HCT116 (cell line): ENCODE measurements at regions not wholly inside any gene's neighbourhood (a gene's known extent, or its start where the extent isn't known, plus 50 kb on each side); places are given as distances from the start of the nearest gene placed in this dataset.

Source experiments
- ATAC-seq: fragments of 200-7000 bp; cut with Tn5 transposase; 2 replicates; pipeline ENCODE4 v1.9.1; 2020; ENCODE audit warnings: mild to moderate bottlenecking, moderate library complexity
- BruUV-seq: library from RNA; stranded (reverse); fragments of 400-500 nt; replicated peaks from 2 replicates; lab custom pipeline; 2021; lab: Mats Ljungman, UMichigan
- CTCF ChIA-PET: fragments of 300-600 bp; sonication (Branson Sonifier 250); formaldehyde crosslinking; loops from one replicate; lab custom pipeline; 2021; ENCODE audit warnings: antibody characterized with exemption; lab: Charles Lee
- POLR2A ChIA-PET: fragments of 300-600, 350-600 bp; sonication (Branson Sonifier 250); formaldehyde crosslinking; loops from one replicate; lab custom pipeline; 2021; ENCODE audit warnings: antibody characterized with exemption; lab: Charles Lee
- RAD21 ChIA-PET, 2 experiments: fragments of 300-600 bp; sonication (Branson Sonifier 250); formaldehyde crosslinking; loops; one replicate each; lab custom pipeline; 2023; ENCODE audit warnings: low total read pairs in 2 of 2; ENCODE audit not compliant: uncharacterized antibody in 2 of 2, unreplicated experiment in 2 of 2, low non-redundant PET in 1 of 2; lab: Charles Lee
- DNase-seq: peaks from one replicate; pipeline ENCODE4 v3.0.0-alpha.2; 2010; ENCODE audit warnings: low read depth, low spot score
- H2AFZ ChIP-seq: fragments of 200-600 bp; shearing (Covaris generic), sonication (generic); 2 replicates; pipeline ENCODE4 v1.6.1; 2017; ENCODE audit warnings: low read depth, mixed run types, mixed read lengths, antibody characterized with exemption, low read length; ENCODE audit not compliant: poor library complexity, severe bottlenecking
- H3K27ac ChIP-seq: 2 replicates; pipeline ENCODE4 v1.5.1; 2012; ENCODE audit warnings: low read depth, low read length
- H3K27me3 ChIP-seq: fragments of 200-600 bp; sonication (generic); 2 replicates; pipeline ENCODE4 v1.6.1; 2016; ENCODE audit warnings: mixed run types, low read length, mixed read lengths; ENCODE audit not compliant: insufficient read depth
- H3K36me3 ChIP-seq, 2 experiments: fragments of 200-500 bp in 1 of 2; fragments of 200-600 bp in 1 of 2; sonication (Bioruptor generic) in 1 of 2; sonication (generic) in 1 of 2; 2 replicates each; pipeline versions ENCODE4 v1.5.1 to v1.6.1; 2014 to 2016; ENCODE audit warnings: low read length in 2 of 2, inconsistent platforms in 1 of 2, mixed read lengths in 1 of 2, mixed run types in 1 of 2; ENCODE audit not compliant: insufficient read depth in 2 of 2, control insufficient read depth in 1 of 2
- H3K4me1 ChIP-seq, 2 experiments: fragments of 200-600 bp in 1 of 2; sonication (generic) in 1 of 2; 2 replicates each; pipeline versions ENCODE4 v1.5.1 to v1.6.1; 2012 to 2017; ENCODE audit warnings: low read length in 2 of 2, inconsistent platforms in 1 of 2, mild to moderate bottlenecking in 1 of 2, mixed read lengths in 1 of 2, mixed run types in 1 of 2, moderate library complexity in 1 of 2; ENCODE audit not compliant: insufficient read depth in 2 of 2, control insufficient read depth in 1 of 2
- H3K4me2 ChIP-seq: fragments of 200-600 bp; sonication (generic); 2 replicates; pipeline ENCODE4 v1.6.1; 2017; ENCODE audit warnings: mixed run types, low read length, mixed read lengths
- H3K4me3 ChIP-seq, 2 experiments: fragments of 200-600 bp in 1 of 2; sonication (generic) in 1 of 2; replicated peaks in 1 of 2; 2 replicates each; pipeline ENCODE4 v1.5.1; 2011 to 2016; ENCODE audit warnings: low read length in 2 of 2, control low read depth in 1 of 2, low read depth in 1 of 2, mild to moderate bottlenecking in 1 of 2, mixed read lengths in 1 of 2, mixed run types in 1 of 2
- H3K79me2 ChIP-seq: fragments of 200-600 bp; sonication (generic); 2 replicates; pipeline ENCODE4 v1.6.1; 2017; ENCODE audit warnings: mild to moderate bottlenecking, mixed run types, low read length, moderate library complexity, mixed read lengths; ENCODE audit not compliant: insufficient read depth
- H3K9ac ChIP-seq: fragments of 200-600 bp; sonication (generic); 2 replicates; pipeline ENCODE4 v1.6.1; 2016; ENCODE audit warnings: low read length, mixed read lengths
- H3K9me2 ChIP-seq: fragments of 200-600 bp; sonication (generic), shearing (Covaris generic); 2 replicates; pipeline ENCODE4 v1.6.1; 2017; ENCODE audit warnings: mixed run types, mild to moderate bottlenecking, moderate library complexity; ENCODE audit not compliant: insufficient read depth
- H3K9me3 ChIP-seq, 2 experiments: fragments of 200-500 bp in 1 of 2; fragments of 200-600 bp in 1 of 2; sonication (Bioruptor generic) in 1 of 2; sonication (generic) in 1 of 2; 2 replicates each; pipeline ENCODE4 v1.6.1; 2014 to 2017; ENCODE audit warnings: low read length in 2 of 2, mixed read lengths in 2 of 2, inconsistent platforms in 1 of 2, low read depth in 1 of 2, mild to moderate bottlenecking in 1 of 2, mixed run types in 1 of 2, moderate library complexity in 1 of 2; ENCODE audit not compliant: control insufficient read depth in 1 of 2, insufficient read depth in 1 of 2
- H4K20me1 ChIP-seq: fragments of 200-600 bp; sonication (generic), shearing (Covaris generic); 2 replicates; pipeline ENCODE4 v1.6.1; 2017; ENCODE audit warnings: mixed run types, mild to moderate bottlenecking, moderate library complexity; ENCODE audit not compliant: insufficient read depth
- CBX3 ChIP-seq: IDR thresholded peaks from 2 replicates; pipeline ENCODE4 v1.6.1; 2012; ENCODE audit warnings: low read depth
- CTCF ChIP-seq, 3 experiments: fragments of 200-600 bp in 1 of 3; sonication (generic) in 1 of 3; IDR thresholded peaks in 2 of 3; conservative IDR thresholded peaks in 1 of 3; 2 replicates each; pipeline ENCODE4 v1.5.1; 2012 to 2017; ENCODE audit warnings: low read depth in 2 of 3, low read length in 2 of 3, antibody characterized with exemption in 1 of 3, borderline replicate concordance in 1 of 3, control low read depth in 1 of 3, mild to moderate bottlenecking in 1 of 3, mixed read lengths in 1 of 3, mixed run types in 1 of 3, moderate library complexity in 1 of 3; ENCODE audit not compliant: insufficient read depth in 1 of 3
- EGR1 ChIP-seq: IDR thresholded peaks from 2 replicates; pipeline ENCODE4 v1.6.1; 2012; ENCODE audit warnings: low read depth
- ELF1 ChIP-seq: IDR thresholded peaks from 2 replicates; pipeline ENCODE4 v1.6.1; 2012; ENCODE audit warnings: low read depth, borderline replicate concordance
- JUND ChIP-seq: IDR thresholded peaks from 2 replicates; pipeline ENCODE4 v1.6.1; 2012
- MAX ChIP-seq: IDR thresholded peaks from 2 replicates; pipeline ENCODE4 v1.6.1; 2012
- POLR2A ChIP-seq: IDR thresholded peaks from 2 replicates; pipeline ENCODE4 v1.7.0; 2011; ENCODE audit warnings: borderline replicate concordance; ENCODE audit not compliant: insufficient read depth, insufficient read length; ENCODE audit errors: extremely low read depth
- POLR2AphosphoS5 ChIP-seq: IDR thresholded peaks from 2 replicates; pipeline ENCODE4 v1.6.1; 2011; ENCODE audit warnings: mild to moderate bottlenecking, low read depth, low read length, moderate library complexity
- RAD21 ChIP-seq: IDR thresholded peaks from 2 replicates; pipeline ENCODE4 v1.6.1; 2012; ENCODE audit warnings: low read depth, mild to moderate bottlenecking
- REST ChIP-seq: IDR thresholded peaks from 2 replicates; pipeline ENCODE4 v1.6.1; 2012; ENCODE audit warnings: low read depth
- SIN3A ChIP-seq: IDR thresholded peaks from 2 replicates; pipeline ENCODE4 v1.6.1; 2012; ENCODE audit warnings: low read depth
- SRF ChIP-seq: IDR thresholded peaks from 2 replicates; pipeline ENCODE4 v1.6.1; 2012; ENCODE audit warnings: low read depth
- ZBTB33 ChIP-seq: IDR thresholded peaks from 2 replicates; pipeline ENCODE4 v1.6.1; 2011; ENCODE audit warnings: mild to moderate bottlenecking, low read length, moderate library complexity; ENCODE audit not compliant: insufficient replicate concordance; ENCODE audit errors: extremely low read depth
- ZNF274 ChIP-seq: fragments of 200-500 bp; sonication (Bioruptor generic); IDR thresholded peaks from 2 replicates; pipeline ENCODE4 v1.6.1; 2014; ENCODE audit warnings: mild to moderate bottlenecking, low read depth, low read length, inconsistent platforms
- intact Hi-C: fragments of 100-400 bp; cut with micrococcal nuclease; formaldehyde crosslinking; loops from 2 replicates; pipeline ENCODE4 v1.10.0; 2022

- Histone ChIP-seq H4K20me1 (no peaks in the 10 kb centered on the region), H3K79me2 (no peaks in the 10 kb centered on the region), H3K9ac (no peak overlapping the region), H3K4me3 (no peak overlapping the region), H3K9me3 (no peaks in the 10 kb centered on the region), H3K9me2 (no peaks in the 10 kb centered on the region), H3K27ac (no peak overlapping the region), H3K36me3 (no peaks in the 10 kb centered on the region), H3K4me2 (no peak overlapping the region), H2AFZ (no peak overlapping the region), H3K4me1 (no peaks in the 10 kb centered on the region), H3K27me3 (no peaks in the 10 kb centered on the region)
- ATAC-seq (no peak), DNase-seq (no peak)
- intact Hi-C loops: no loop called here
- ChIA-PET POLR2A (no interaction called here), CTCF (no interaction called here), RAD21 (no interaction called here)
- BruUV-seq: no TSS peak
- TF ChIP-seq ZNF274 (no peak), JUND (no peak), SIN3A (no peak), ZBTB33 (no peak), ELF1 (no peak), MAX (no peak), POLR2AphosphoS5 (no peak), CTCF (IDR thresholded peaks at IDR 0.05 in 2 of 3, conservative IDR thresholded peaks at IDR 0.05 in 1 of 3; ENCODE audit: borderline replicate concordance in 1 of 3, insufficient read depth in 1 of 3, low read depth in 2 of 3, low read length in 2 of 3) (no peak), SRF (no peak), REST (no peak), CBX3 (no peak), EGR1 (no peak), POLR2A (no peak), RAD21 (no peak)
These were observed 130.4 kb upstream of the RASA1 start for GRCh38 chr5:87137283-87137682.
